AG20443 (cell line): ENCODE measurements at regions not wholly inside any gene's neighbourhood (a gene's known extent, or its start where the extent isn't known, plus 50 kb on each side); places are given as distances from the start of the nearest gene placed in this dataset.
A peak's percentile ranks its signal among the peaks of the same experiment; 100 is the strongest.

ENCODE experiments used
- DNase-seq: peaks from one replicate; pipeline ENCODE4 v3.0.0; 2012; ENCODE audit warnings: low spot score, mixed read lengths

GRCh38 chr9:129283705-129284606 is 105.9 kb upstream of the IER5L start:
- peak; percentile 3 for DNase-seq

DNA sequence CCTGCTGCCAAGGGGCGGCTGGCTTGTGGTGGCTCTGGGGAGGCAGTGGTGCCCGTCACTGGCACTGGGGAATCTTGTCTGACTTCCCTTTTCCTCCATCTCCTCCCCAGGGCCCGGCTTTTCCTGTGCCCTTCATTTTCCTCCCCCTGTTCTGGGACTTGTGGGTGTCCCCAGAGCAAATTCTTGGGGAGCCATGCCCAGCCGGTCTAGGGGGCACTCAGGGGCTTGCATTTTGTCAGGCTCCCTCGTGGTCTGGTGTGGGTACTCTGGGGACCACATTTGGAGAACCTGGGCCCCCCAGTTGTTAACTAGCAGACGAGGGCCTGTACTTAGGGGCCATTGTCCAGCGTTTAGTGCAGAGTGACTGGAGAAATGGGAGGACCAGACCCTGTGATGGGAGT is 105.2 kb upstream of the IER5L start:
- peak; percentile 4 for DNase-seq

DNA sequence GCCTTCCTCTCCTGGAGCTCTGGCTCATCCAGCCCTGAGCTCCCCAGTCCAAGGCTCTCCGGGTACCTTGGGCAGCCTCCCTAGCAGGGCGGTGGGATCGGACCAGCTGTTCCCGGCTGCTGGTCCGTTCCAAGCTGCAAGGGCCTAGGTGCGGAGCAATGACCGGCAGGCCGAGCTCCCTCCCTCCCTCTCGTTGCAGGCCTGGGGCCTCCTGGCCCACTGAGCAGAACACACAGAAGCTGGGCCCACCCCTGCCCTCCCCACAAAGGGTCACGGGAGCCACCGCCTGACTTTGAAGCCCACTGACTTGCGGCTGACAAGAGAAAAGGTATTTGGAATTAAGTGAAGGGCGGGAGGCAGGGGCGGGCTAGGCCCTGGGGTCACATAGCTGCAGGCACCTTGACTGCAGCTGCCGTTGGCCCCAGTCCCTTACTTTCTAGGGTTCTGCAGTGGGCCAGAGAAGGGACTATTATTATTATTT is 104.7 kb upstream of the IER5L start:
- peak; percentile 6 for DNase-seq

GRCh38 chr9:129282272-129282671 is 104.2 kb upstream of the IER5L start:
- peak; percentile 2 for DNase-seq

- DNase-seq, result peak; percentile 4
These were observed 103.6 kb upstream of the IER5L start for GRCh38 chr9:129281506-129282145.

DNA sequence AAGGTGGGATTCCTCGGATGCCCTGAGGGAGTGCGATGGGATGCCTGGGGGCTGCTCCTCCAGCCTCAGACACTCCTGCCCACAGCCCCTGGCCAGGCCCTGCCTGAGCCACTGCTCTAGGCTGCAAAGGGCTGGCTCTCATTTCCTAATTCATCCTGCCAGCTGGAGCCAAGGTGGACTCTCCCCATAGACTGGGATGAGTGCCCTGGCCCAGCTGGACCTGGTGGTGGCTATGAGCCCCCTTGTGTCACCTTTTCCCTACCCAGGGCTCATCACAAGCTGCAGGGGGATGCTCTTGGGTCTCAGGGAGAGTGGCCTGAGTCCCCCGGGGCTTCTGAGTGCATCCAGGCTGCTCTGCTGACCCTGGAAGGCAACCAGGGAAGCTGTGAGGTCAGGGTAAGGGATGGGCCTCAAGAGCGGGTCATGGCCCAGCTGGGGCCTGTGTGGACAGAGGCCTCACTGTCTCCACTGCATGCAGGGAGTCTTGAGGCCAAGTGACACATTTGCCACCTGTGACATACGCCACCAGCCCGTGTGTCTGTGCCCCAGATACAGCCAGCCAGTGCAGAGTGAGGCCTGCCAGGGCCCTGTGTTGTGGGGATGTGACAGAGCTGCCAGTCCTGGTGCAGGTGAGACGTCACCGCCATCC is 102.7 kb upstream of the IER5L start:
- DNase-seq, result peak; percentile 11

DNA sequence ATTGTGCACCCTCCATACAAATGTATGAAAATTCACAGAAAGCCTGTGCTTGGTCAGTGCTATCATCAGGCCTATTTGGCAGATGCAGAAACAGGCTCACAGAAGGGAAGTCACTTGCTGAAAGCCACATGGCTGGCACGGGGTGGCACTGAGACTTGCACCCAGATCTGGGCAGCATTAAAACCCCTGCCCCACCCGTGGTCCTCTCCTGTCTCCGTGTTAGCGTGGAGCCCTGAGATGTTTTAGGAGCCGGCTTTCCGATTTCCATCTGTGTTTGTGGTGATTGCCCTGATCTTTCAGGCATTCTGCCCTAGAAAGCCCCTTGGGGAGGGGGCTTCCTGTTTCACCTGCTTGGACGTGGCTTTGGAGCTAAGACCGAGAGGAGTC is 102.2 kb upstream of the IER5L start:
- DNase-seq, result peak; percentile 4

DNA sequence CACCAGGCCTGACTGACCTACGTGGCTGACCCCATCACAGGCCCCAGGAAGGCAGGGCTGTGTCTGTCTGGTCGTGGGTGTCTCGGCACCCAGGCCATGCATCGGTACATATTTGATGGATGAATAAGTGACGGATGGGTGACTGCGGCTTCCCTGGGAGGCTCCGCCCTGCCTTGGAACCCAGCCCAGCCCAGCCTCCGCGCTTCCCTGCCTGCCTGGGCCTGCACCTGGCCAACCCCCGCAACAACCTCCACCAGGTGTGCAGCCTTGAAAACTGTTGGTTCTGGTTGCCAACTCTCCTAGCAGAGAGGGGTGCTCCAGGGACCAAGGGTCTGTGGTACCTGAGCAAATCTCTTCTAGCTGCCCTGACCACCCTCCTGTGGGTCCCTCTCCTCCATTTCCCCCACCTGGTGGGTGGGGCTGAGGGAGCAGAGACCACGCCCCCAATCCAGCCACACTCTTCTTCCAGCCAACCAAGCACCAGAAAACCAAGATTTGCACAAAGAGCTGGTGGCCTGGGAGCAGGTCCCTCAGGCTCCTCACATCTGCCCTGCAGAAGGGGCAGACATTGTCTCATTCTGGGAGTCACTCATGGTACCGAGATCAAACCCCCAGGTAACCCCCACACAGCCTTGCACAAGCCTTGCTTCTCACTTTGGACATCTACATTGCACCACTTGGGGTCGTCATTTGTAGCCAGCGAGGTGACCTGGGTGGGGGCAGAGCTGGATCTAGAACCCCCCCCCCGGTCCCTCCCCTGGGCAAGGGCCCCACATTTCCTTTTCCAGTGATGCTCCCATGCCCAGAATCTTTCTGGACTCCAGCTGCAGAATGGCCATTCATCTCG is 100.6 kb upstream of the IER5L start:
- DNase-seq, result peak; percentile 29

DNA sequence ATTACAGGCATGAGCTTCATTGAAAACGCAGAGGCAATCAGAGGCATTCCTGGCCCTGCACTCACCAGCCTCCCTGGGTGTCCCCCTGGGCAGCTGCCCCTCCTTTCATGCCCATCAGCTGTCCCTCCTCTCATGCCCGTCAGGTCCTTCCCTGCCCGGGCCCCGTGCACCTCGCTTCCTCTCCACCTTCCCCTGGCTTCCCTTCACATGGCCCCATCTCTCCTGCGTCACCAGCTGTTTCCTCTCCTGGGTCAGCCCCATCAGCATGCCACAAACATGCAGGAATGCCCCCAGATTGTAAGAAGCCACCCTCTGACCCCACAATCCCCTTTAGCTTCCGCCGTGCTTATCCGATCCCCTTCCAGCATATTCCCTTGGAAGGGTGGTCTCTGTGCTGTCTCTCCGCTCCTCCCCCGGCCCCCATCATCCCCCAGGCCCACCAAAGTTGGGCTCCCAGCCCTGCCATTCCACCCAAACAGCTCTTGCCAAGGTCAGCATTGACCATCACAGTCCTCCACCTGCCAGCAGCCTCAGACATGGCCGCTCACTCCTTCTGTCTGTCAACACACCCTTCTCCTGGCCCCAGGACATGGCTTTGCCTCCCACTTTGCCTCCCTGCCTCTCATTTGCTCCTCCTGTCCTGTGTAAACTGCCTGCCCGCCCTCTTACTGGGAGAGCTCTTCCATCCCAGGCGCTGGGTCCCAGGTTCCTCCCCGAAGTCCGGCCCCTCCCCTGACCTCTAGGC is 98.6 kb upstream of the IER5L start:
- no peak for DNase-seq

DNA sequence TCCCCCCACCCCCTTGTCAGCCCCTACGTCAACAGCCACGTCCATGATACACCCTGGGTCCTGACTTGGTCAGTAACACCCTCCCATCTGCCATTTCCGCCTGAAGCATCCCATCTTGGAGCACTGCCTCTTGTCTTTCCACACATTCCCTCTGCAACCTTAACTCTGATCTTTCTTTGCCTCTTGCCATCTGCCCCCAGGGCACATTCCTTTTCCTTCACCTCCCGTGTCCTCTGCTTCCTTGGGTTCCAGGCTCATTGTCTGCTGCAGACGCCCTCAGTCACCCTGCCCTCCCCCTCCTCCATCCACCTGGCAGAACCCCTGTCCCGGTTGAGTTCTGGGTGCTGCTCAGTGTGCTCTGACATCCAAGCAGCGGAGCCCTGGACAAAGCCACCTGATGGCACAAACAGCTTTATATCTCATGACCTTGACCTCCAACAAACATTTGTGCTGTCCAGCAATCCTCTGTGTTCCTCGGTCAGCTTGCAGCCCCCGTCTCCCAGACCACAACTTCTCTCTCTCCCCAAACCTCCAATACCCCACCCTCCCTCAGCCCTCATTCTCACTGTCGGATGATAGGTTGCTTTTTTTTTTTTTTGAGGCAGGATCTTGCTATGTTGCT is 97.7 kb upstream of the IER5L start:
- peak; percentile 45 for DNase-seq

DNA sequence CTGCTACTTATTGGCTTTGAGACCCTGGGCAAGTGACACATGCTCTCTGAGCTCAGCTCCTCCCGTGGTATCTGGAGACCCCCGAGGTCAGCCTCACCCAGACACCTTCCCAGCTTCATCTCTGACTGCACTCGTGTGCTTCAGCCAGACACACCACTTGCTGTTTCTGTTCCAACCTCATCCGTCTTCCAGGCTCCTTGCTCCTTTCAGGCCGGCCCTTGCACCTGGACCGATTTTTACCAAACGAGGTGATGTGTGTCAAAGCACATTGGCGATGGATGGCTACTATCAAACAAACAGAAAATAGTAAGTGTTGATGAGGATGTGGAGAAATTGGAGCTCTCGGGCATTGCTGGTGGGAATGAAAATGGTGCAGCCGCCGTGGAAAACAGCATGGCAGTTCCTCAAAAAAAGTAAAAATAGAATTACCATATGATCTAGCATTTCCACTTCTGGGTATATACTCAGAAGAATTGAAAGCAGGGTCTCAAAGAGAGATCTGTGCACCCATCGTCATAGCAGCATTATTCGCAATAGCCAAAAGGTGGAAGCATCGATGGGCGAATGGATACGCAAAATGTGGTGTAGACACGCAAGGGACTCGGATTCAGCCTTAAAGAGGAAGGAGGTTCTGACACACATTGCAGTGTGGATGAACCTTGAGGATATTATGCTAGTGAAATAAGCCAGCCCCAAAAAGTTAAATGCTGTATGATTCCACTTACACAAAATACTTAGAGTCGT is 96.1 kb upstream of the IER5L start:
- no peak for DNase-seq

GRCh38 chr9:129273136-129273895 is 95.3 kb upstream of the IER5L start:
- DNase-seq, result no peak

DNA sequence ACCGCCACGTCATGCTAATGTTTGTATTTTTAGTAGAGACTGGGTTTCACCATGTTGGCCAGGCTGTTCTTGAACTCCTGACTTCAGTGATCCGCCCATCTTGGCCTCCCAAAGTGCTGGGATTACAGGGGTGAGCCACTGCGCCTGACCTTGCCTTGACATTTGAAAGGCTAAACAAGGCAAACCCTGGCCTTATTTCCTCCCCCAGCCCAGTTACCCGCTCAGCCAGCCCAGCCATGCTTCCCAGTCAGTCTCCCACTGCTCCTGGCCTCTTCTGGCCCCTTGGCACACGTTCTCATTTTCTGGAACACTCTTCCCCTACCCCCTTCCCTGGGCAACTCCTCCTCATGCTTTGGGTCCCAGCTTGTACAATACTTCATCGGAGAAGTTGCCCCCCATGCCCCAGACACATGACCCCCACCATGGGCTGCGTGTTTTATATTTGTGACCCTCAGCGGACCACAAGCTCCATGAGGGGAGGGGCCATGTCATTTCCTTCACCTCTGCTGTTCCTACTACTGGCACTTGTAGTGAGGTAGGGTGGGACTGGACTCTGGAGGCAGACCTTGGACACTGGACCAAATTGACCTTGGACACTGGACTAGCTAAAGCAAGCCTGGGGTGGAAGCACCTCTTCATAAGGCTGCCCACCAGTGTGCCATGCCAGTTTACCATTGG is 94.4 kb upstream of the IER5L start:
- DNase-seq, result no peak

GRCh38 chr9:129270903-129271431 is 92.9 kb upstream of the IER5L start:
- DNase-seq, result peak; percentile 84

DNA sequence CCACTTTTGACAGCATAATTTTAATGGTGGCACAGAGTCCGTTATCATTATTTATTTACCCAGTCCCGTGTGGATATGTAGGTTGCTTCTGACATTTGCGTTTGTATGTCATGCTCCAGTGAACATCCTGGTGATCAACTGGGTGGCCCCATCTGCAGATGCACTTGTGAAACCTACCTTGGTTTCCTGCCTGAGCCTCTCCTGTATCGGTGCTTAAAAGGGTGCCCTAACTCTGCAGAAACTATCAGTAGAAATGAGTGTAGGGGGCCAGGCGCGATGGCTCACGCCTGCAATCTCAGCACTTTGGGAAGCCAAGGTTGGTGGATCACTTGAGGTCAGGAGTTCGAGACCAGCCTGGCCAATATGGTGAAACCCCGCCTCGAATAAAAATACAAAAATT is 92.1 kb upstream of the IER5L start:
- DNase-seq, result no peak

DNA sequence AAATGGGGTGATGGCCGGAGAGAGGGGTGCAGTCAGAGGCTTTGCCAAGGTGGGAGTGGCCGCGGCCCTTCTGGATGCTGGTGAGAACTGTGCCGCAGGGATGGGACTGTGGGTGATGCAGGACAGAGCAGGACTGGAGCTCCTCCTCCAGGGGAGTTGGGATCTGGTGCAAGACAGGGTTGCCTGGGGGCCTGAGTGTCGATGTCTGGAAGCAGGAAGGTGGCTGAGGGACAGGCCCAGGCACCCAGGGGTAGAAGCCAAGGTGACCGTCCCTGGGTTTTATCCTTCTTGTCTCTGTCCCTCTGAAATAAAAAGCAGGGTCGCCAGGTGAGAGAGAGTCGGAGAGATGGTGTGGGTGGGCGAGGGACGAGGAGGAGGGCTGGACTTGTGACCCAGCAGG is 89.1 kb upstream of the IER5L start:
- no peak for DNase-seq

DNA sequence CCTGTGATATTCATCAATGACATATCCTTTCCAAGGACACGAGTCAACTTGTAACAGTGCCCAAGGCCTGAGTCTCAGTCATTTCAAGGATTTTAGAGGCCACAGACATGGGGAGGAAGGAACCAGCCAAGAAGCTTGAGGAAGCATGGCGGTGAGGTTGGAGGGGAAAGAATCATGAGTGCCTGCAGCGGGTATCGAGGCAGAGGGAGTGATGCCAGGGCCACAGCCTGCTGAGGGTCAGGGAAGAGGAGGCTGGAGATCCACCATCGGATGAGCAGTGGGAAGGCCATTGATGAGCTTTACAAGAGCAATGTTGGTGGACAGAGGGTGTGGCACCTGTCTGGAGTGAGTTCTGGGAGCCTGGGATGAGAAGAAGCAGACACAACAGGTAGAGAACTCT is 88.5 kb upstream of the IER5L start:
- DNase-seq, result no peak

- DNase-seq, result no peak
These were observed 86.3 kb upstream of the IER5L start for GRCh38 chr9:129264388-129264787.
